ENCODE measurements at regions not wholly inside any gene's neighbourhood (a gene's known extent, or its start where the extent isn't known, plus 50 kb on each side); places are given as distances from the start of the nearest gene placed in this dataset.

DNA sequence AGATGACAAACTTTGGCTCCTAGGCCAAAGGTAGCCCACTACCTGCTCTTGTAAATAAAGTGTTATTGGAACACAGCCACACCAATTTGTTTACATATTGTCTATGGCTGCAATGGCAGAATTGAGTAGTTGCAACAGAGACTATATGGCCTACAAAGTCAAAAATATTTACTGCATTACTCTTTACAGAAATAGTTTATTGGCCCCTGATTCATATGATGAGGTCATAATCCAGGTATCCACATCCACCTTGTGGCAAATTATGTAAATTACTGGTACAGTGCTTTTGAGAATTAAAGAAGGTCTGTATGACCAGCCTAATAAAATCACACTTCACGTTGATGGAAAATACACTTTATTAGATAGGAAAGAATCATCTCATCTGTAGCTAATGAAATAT is 337.0 kb upstream of the DDX53 start:
- TF ChIP-seq POLR2A (IDR thresholded peaks at IDR 0.05) (no peak), EP300 (IDR thresholded peaks at IDR 0.05) (no peak), POLR2AphosphoS5 (IDR thresholded peaks at IDR 0.05) (no peak)
- TF ChIP-seq, protein P1, sequence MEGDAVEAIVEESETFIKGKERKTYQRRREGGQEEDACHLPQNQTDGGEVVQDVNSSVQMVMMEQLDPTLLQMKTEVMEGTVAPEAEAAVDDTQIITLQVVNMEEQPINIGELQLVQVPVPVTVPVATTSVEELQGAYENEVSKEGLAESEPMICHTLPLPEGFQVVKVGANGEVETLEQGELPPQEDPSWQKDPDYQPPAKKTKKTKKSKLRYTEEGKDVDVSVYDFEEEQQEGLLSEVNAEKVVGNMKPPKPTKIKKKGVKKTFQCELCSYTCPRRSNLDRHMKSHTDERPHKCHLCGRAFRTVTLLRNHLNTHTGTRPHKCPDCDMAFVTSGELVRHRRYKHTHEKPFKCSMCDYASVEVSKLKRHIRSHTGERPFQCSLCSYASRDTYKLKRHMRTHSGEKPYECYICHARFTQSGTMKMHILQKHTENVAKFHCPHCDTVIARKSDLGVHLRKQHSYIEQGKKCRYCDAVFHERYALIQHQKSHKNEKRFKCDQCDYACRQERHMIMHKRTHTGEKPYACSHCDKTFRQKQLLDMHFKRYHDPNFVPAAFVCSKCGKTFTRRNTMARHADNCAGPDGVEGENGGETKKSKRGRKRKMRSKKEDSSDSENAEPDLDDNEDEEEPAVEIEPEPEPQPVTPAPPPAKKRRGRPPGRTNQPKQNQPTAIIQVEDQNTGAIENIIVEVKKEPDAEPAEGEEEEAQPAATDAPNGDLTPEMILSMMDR (IDR thresholded peaks at IDR 0.05) = no peak
- DNase-seq = no peak
- Histone ChIP-seq H3K9me3 (no peaks in the 10 kb centered on the region), H3K27me3 (no peaks in the 10 kb centered on the region), H3K4me3 (no peak overlapping the region), H3K4me1 (no peaks in the 10 kb centered on the region), H3K27ac (no peak overlapping the region), H3K36me3 (no peaks in the 10 kb centered on the region)
- WGBS, 2 donors = 79 to 93% methylated on average over 1 of the region's 1 CpG
- intact Hi-C loops (cut with DNase I) = no loop called here

DNA sequence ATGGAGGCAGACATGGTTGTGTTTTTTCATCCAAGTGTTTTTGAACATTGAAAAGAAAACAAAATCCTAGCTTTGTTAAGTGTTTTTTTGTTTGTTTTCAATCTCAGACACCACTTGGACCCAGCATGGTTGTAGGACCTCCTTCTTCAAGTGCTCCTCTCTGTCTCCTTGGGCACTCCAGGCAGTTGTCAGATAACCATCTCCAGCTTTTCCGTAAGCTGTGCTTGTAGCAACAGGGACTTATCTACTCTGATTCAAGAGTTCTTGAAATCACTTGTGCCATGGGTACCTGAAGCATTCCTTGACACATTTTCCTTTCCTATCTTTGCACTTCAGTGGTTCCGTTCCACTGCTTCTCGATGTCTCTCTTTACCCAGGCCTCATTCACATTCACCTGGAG is 334.9 kb upstream of the DDX53 start:
- no peaks in the 10 kb centered on the region for H3K4me1 ChIP-seq
- H3K27ac ChIP-seq = no peak overlapping the region
- no peak overlapping the region for H3K4me3 ChIP-seq
- DNase-seq = no peak
- 91 to 94% methylated on average over 3 of the region's 3 CpGs for WGBS, 2 donors
- no peaks in the 10 kb centered on the region for H3K27me3 ChIP-seq
- H3K9me3 ChIP-seq = no peaks in the 10 kb centered on the region
- no peak for TF ChIP-seq EP300 (IDR thresholded peaks at IDR 0.05)
- no peak for TF ChIP-seq POLR2A (IDR thresholded peaks at IDR 0.05)
- no peak for TF ChIP-seq POLR2AphosphoS5 (IDR thresholded peaks at IDR 0.05)
- TF ChIP-seq, protein P1 (IDR thresholded peaks at IDR 0.05) = no peak
- no peaks in the 10 kb centered on the region for H3K36me3 ChIP-seq
- intact Hi-C loops (cut with DNase I) = no loop called here

- no peaks in the 10 kb centered on the region for H3K9me3 ChIP-seq
- TF ChIP-seq POLR2A (IDR thresholded peaks at IDR 0.05) = no peak
- TF ChIP-seq EP300 (IDR thresholded peaks at IDR 0.05) = no peak
- TF ChIP-seq, protein P1 (IDR thresholded peaks at IDR 0.05) = no peak
- TF ChIP-seq POLR2AphosphoS5 (IDR thresholded peaks at IDR 0.05) = no peak
- intact Hi-C loops (cut with DNase I) = no loop called here
- 49 to 92% methylated on average over 2 of the region's 2 CpGs for WGBS, 2 donors
- H3K4me3 ChIP-seq = no peak overlapping the region
- no peaks in the 10 kb centered on the region for H3K27me3 ChIP-seq
- DNase-seq = no peak
- no peak overlapping the region for H3K27ac ChIP-seq
- H3K4me1 ChIP-seq = no peaks in the 10 kb centered on the region
- H3K36me3 ChIP-seq = no peaks in the 10 kb centered on the region
Observed at GRCh38 chrX:22665818-22666217, 333.9 kb upstream of the DDX53 start.

DNA sequence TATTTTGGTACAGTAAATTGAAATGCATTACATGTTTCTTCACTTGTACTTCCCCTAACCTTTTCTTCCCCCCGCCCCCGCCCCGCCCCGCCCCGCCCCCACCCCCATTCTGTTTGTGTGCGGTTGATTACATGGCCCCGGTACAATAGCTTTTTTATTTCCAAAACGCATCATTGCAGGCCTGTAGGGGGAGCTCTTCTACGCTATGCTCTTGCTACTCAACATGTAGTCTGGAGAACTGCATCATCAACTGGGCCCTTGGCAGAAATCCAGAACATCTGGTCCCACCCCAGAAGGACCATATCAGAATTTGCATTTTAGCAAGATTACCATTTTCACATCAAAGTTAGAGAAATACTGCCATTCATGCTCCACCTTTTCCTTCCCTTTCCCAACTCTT is 333.3 kb upstream of the DDX53 start:
- intact Hi-C loops (cut with DNase I) = no loop called here
- Histone ChIP-seq H3K27me3 (no peaks in the 10 kb centered on the region), H3K36me3 (no peaks in the 10 kb centered on the region), H3K4me1 (no peaks in the 10 kb centered on the region), H3K27ac (no peak overlapping the region), H3K9me3 (no peaks in the 10 kb centered on the region), H3K4me3 (no peak overlapping the region)
- WGBS, 2 donors = 14 to 23% methylated on average over 8 to 9 of the region's 9 CpGs
- no peak for DNase-seq
- TF ChIP-seq EP300 (IDR thresholded peaks at IDR 0.05) (no peak), POLR2AphosphoS5 (IDR thresholded peaks at IDR 0.05) (no peak), POLR2A (IDR thresholded peaks at IDR 0.05) (no peak)
- TF ChIP-seq, protein P1 (IDR thresholded peaks at IDR 0.05) = no peak

GRCh38 chrX:22674932-22675331 is 324.8 kb upstream of the DDX53 start:
- TF ChIP-seq EP300 (IDR thresholded peaks at IDR 0.05) (no peak), POLR2A (IDR thresholded peaks at IDR 0.05) (no peak), POLR2AphosphoS5 (IDR thresholded peaks at IDR 0.05) (no peak)
- TF ChIP-seq, protein P1 (IDR thresholded peaks at IDR 0.05) = no peak
- intact Hi-C loops (cut with DNase I) = no loop called here
- 62 to 73% methylated on average over 3 of the region's 3 CpGs for WGBS, 2 donors
- Histone ChIP-seq H3K27ac (no peak overlapping the region), H3K4me3 (no peak overlapping the region), H3K27me3 (no peaks in the 10 kb centered on the region), H3K4me1 (no peaks in the 10 kb centered on the region), H3K9me3 (no peaks in the 10 kb centered on the region), H3K36me3 (no peaks in the 10 kb centered on the region)
- DNase-seq = no peak

Data from sigmoid colon (tissue), 6 donors.